ENCODE measurements at regions not wholly inside any gene's neighbourhood (a gene's known extent, or its start where the extent isn't known, plus 50 kb on each side); places are given as distances from the start of the nearest gene placed in this dataset.

GRCh38 chr15:34652726-34653033, 69.2 kb upstream of the GOLGA8B start:
- no peak for DNase-seq (ENCODE audit: low read depth)
- TF ChIP-seq CTCF (IDR thresholded peaks at IDR 0.05; ENCODE audit: insufficient read depth, low read depth, low read length) = no peak
- H3K4me3 ChIP-seq (ENCODE audit: low read depth, low read length) = no peak overlapping the region

GRCh38 chr15:34651997-34652725, 68.7 kb upstream of the GOLGA8B start:
- no peak for TF ChIP-seq CTCF (IDR thresholded peaks at IDR 0.05; ENCODE audit: insufficient read depth, low read depth, low read length)
- DNase-seq (ENCODE audit: low read depth) = no peak
- no peak overlapping the region for H3K4me3 ChIP-seq (ENCODE audit: low read depth, low read length)

GRCh38 chr15:34650177-34650576, 66.7 kb upstream of the GOLGA8B start:
- no peak for TF ChIP-seq CTCF (IDR thresholded peaks at IDR 0.05; ENCODE audit: insufficient read depth, low read depth, low read length)
- DNase-seq (ENCODE audit: low read depth) = peak; percentile 74
- no peak overlapping the region for H3K4me3 ChIP-seq (ENCODE audit: low read depth, low read length)

GRCh38 chr15:34648294-34648631, 64.8 kb upstream of the GOLGA8B start:
- no peak overlapping the region for H3K4me3 ChIP-seq (ENCODE audit: low read depth, low read length)
- no peak for DNase-seq (ENCODE audit: low read depth)
- no peak for TF ChIP-seq CTCF (IDR thresholded peaks at IDR 0.05; ENCODE audit: insufficient read depth, low read depth, low read length)

- DNase-seq (ENCODE audit: low read depth) = peak; percentile 8
- no peak for TF ChIP-seq CTCF (IDR thresholded peaks at IDR 0.05; ENCODE audit: insufficient read depth, low read depth, low read length)
- H3K4me3 ChIP-seq (ENCODE audit: low read depth, low read length) = no peak overlapping the region
Measured at GRCh38 chr15:34647569-34648293, 64.3 kb upstream of the GOLGA8B start.

GRCh38 chr15:34646918-34647317, 63.5 kb upstream of the GOLGA8B start:
- no peak for DNase-seq (ENCODE audit: low read depth)
- no peak for TF ChIP-seq CTCF (IDR thresholded peaks at IDR 0.05; ENCODE audit: insufficient read depth, low read depth, low read length)
- no peak overlapping the region for H3K4me3 ChIP-seq (ENCODE audit: low read depth, low read length)

All from fibroblast of villous mesenchyme (primary cell).